ENCODE measurements at regions not wholly inside any gene's neighbourhood (a gene's known extent, or its start where the extent isn't known, plus 50 kb on each side); places are given as distances from the start of the nearest gene placed in this dataset.

GRCh38 chr21:28747464-28747863, 245.2 kb downstream of the LTN1 start:
- no peak for DNase-seq

GRCh38 chr21:28746166-28746565, 246.5 kb downstream of the LTN1 start:
- no peak for DNase-seq

- peak; percentile 83 for DNase-seq
Observed at GRCh38 chr21:28745131-28746016, 247.3 kb downstream of the LTN1 start.

- no peak for DNase-seq
Observed at GRCh38 chr21:28743723-28744122, 249.0 kb downstream of the LTN1 start.

GRCh38 chr21:28742527-28742926, 250.2 kb downstream of the LTN1 start:
- no peak for DNase-seq

- no peak for DNase-seq
Observed at GRCh38 chr21:28740125-28740524, 252.6 kb downstream of the LTN1 start.

GRCh38 chr21:28738882-28739281, 253.8 kb downstream of the LTN1 start:
- peak; percentile 31 for DNase-seq

GRCh38 chr21:28738420-28738704, 254.3 kb downstream of the LTN1 start:
- DNase-seq: no peak

GRCh38 chr21:28737674-28738419, 254.8 kb downstream of the LTN1 start:
- no peak for DNase-seq

- DNase-seq: no peak
Observed at GRCh38 chr21:28734522-28735175, 258.0 kb downstream of the LTN1 start.

- peak; percentile 40 for DNase-seq
Observed at GRCh38 chr21:28731700-28732321, 260.9 kb downstream of the LTN1 start.

- no peak for DNase-seq
Observed at GRCh38 chr21:28729887-28730286, 262.8 kb downstream of the LTN1 start.

GRCh38 chr21:28727809-28728208, 264.9 kb downstream of the LTN1 start:
- DNase-seq: no peak

GRCh38 chr21:28725396-28725795, 267.3 kb downstream of the LTN1 start:
- no peak for DNase-seq

- DNase-seq: no peak
Observed at GRCh38 chr21:28723646-28724045, 269.0 kb downstream of the LTN1 start.

- DNase-seq: no peak
Observed at GRCh38 chr21:28719723-28720122, 273.0 kb downstream of the LTN1 start.

GRCh38 chr21:28714777-28715464, 277.8 kb downstream of the LTN1 start:
- DNase-seq: no peak

GRCh38 chr21:28712411-28712810, 280.3 kb downstream of the LTN1 start:
- DNase-seq: no peak

- no peak for DNase-seq
Observed at GRCh38 chr21:28705616-28706015, 287.1 kb downstream of the LTN1 start.

- DNase-seq: peak; percentile 53
Observed at GRCh38 chr21:28704746-28705145, 287.9 kb downstream of the LTN1 start.

- DNase-seq: no peak
Observed at GRCh38 chr21:28703861-28704260, 288.8 kb downstream of the LTN1 start.

GRCh38 chr21:28699596-28700259, 292.9 kb downstream of the LTN1 start:
- no peak for DNase-seq

All from RPMI8226 (cell line).